GM10266 (cell line): ENCODE measurements at regions not wholly inside any gene's neighbourhood (a gene's known extent, or its start where the extent isn't known, plus 50 kb on each side); places are given as distances from the start of the nearest gene placed in this dataset.

ENCODE experiments used
- DNase-seq: peaks from one replicate; pipeline ENCODE4 v3.0.0; 2012; ENCODE audit errors: extremely low spot score
- TF ChIP-seq, protein P1 (sequence below): IDR thresholded peaks from 2 replicates; pipeline ENCODE4 v1.5.1; 2012; ENCODE audit warnings: mild to moderate bottlenecking, low read depth; ENCODE audit not compliant: control insufficient read depth, insufficient read depth; ENCODE audit errors: missing control alignments

DNA sequence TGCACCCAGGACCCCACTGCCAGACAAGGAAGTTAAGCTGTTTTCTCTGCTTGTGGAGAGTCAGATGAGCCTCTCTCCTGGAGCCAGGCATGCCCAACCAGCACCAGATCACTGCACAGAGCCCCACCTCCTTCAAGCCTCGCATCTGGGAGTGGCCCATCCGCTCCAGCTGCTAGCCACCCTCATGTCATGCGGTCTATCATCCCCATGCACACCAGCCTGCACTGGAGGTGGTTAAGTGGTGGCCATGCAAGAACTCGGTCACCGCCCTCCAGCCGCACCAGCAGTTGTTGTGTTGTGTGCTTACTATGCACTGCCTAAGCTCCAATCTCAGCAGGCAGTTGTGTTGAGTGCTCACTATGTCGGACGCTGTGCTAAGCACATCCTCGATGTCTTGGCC, 177.9 kb upstream of the SLC14A2 start:
- DNase-seq: no peak
- TF ChIP-seq, protein P1, sequence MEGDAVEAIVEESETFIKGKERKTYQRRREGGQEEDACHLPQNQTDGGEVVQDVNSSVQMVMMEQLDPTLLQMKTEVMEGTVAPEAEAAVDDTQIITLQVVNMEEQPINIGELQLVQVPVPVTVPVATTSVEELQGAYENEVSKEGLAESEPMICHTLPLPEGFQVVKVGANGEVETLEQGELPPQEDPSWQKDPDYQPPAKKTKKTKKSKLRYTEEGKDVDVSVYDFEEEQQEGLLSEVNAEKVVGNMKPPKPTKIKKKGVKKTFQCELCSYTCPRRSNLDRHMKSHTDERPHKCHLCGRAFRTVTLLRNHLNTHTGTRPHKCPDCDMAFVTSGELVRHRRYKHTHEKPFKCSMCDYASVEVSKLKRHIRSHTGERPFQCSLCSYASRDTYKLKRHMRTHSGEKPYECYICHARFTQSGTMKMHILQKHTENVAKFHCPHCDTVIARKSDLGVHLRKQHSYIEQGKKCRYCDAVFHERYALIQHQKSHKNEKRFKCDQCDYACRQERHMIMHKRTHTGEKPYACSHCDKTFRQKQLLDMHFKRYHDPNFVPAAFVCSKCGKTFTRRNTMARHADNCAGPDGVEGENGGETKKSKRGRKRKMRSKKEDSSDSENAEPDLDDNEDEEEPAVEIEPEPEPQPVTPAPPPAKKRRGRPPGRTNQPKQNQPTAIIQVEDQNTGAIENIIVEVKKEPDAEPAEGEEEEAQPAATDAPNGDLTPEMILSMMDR: no peak

- no peak for DNase-seq
- TF ChIP-seq, protein P1: no peak
These were observed 175.2 kb upstream of the SLC14A2 start for GRCh38 chr18:45439851-45440645.

- DNase-seq: no peak
These were observed 174.0 kb upstream of the SLC14A2 start for GRCh38 chr18:45441110-45441847.

DNA sequence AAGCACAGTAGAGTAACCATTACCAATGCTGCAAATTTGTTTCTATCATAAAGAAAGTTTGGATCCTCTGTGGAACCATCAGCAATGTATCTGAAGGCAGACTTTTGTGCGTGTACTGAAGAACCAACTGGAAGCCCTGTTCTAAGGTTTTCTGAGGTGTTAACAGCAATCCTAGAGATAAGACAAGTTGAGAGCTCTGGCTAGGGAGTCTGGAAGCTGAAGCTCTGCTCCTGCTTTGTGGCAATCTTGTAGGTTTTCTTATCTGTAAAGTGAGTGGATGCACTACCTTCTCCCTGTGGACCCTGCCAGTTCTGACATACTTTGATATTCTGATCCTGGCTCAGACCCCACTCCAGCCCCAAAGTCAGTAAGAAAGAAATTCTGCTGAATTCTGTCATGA, 171.2 kb upstream of the SLC14A2 start:
- TF ChIP-seq, protein P1: no peak
- no peak for DNase-seq

More at GRCh38 chr18:45441110-45441847, 174.0 kb upstream of the SLC14A2 start:
- TF ChIP-seq, protein P1: no peak

- no peak for DNase-seq
- TF ChIP-seq, protein P1: no peak
These were observed 167.7 kb upstream of the SLC14A2 start for GRCh38 chr18:45447355-45448265.

GRCh38 chr18:45448871-45449270, 166.4 kb upstream of the SLC14A2 start:
- no peak for DNase-seq
- TF ChIP-seq, protein P1: no peak
